Omental fat pad (tissue), 3 donors: ENCODE measurements at regions not wholly inside any gene's neighbourhood (a gene's known extent, or its start where the extent isn't known, plus 50 kb on each side); places are given as distances from the start of the nearest gene placed in this dataset.

Experiments
- ATAC-seq: fragments of 150-250 bp; one replicate; pipeline ENCODE4 v1.9.1; 2016; ENCODE audit warnings: mild to moderate bottlenecking, moderate library complexity; ENCODE audit not compliant: low FRiP score
- DNase-seq: peaks from one replicate; pipeline ENCODE4 v3.0.0-alpha.2; 2019; ENCODE audit warnings: low spot score
- CTCF ChIP-seq, 3 donors: fragments of 450-650 bp; IDR thresholded peaks; one replicate each; pipeline ENCODE4 v1.5.1; 2016 to 2017; ENCODE audit warnings: antibody characterized with exemption in 3 of 3, mild to moderate bottlenecking in 3 of 3, moderate library complexity in 2 of 3

- no peak for TF ChIP-seq CTCF (IDR thresholded peaks at IDR 0.05)
- DNase-seq (no peak), ATAC-seq (no peak)
Measured at GRCh38 chr10:4588824-4589223, 237.2 kb upstream of the AKR1E2 start.

GRCh38 chr10:4587466-4587865, 238.5 kb upstream of the AKR1E2 start:
- no peak for ATAC-seq
- TF ChIP-seq CTCF (IDR thresholded peaks at IDR 0.05): no peak
- DNase-seq: no peak

GRCh38 chr10:4586776-4587175, 239.2 kb upstream of the AKR1E2 start:
- TF ChIP-seq CTCF (IDR thresholded peaks at IDR 0.05): no peak
- no peak for ATAC-seq
- no peak for DNase-seq

GRCh38 chr10:4581929-4582328, 244.1 kb upstream of the AKR1E2 start:
- DNase-seq (no peak), ATAC-seq (no peak)
- no peak for TF ChIP-seq CTCF (IDR thresholded peaks at IDR 0.05)

GRCh38 chr10:4579844-4580243, 246.2 kb upstream of the AKR1E2 start:
- ATAC-seq (no peak), DNase-seq (no peak)
- TF ChIP-seq CTCF (IDR thresholded peaks at IDR 0.05): no peak

- ATAC-seq: no peak
- DNase-seq: no peak
- TF ChIP-seq CTCF (IDR thresholded peaks at IDR 0.05): no peak
Measured at GRCh38 chr10:4576206-4576605, 249.8 kb upstream of the AKR1E2 start.

GRCh38 chr10:4569151-4569550, 256.9 kb upstream of the AKR1E2 start:
- DNase-seq (no peak), ATAC-seq (no peak)
- TF ChIP-seq CTCF (IDR thresholded peaks at IDR 0.05): no peak
